SJCRH30 (cell line): ENCODE measurements at regions not wholly inside any gene's neighbourhood (a gene's known extent, or its start where the extent isn't known, plus 50 kb on each side); places are given as distances from the start of the nearest gene placed in this dataset.
"Not testable (repeated sequence)": the region's sequence is repeated elsewhere in the genome, so short reads cannot be mapped to it uniquely, and the experiment has no call there.

Experiments
- DNase-seq, 2 experiments: peaks; one replicate each; pipeline ENCODE4 v3.0.0-alpha.2; 2015 to 2020
- H3K27ac ChIP-seq: fragments of 250-450 bp; sonication (Bioruptor Pico); 2 replicates; pipeline ENCODE4 v1.5.1; 2020; ENCODE audit warnings: mild to moderate bottlenecking, moderate library complexity
- H3K27me3 ChIP-seq: fragments of 250-450 bp; sonication (Bioruptor Pico); 2 replicates; pipeline ENCODE4 v1.5.1; 2020; ENCODE audit warnings: mild to moderate bottlenecking, moderate library complexity
- H3K36me3 ChIP-seq: fragments of 250-450 bp; sonication (Bioruptor Pico); 2 replicates; pipeline ENCODE4 v1.5.1; 2020; ENCODE audit warnings: mild to moderate bottlenecking, moderate library complexity
- H3K4me1 ChIP-seq: fragments of 250-450 bp; sonication (Bioruptor Pico); 2 replicates; pipeline ENCODE4 v1.5.1; 2020; ENCODE audit warnings: mild to moderate bottlenecking, moderate library complexity
- H3K4me3 ChIP-seq: fragments of 250-450 bp; sonication (Bioruptor Pico); 2 replicates; pipeline ENCODE4 v1.5.1; 2020; ENCODE audit warnings: mild to moderate bottlenecking, moderate library complexity
- H3K9me3 ChIP-seq: fragments of 250-450 bp; sonication (Bioruptor Pico); replicated peaks from 2 replicates; pipeline ENCODE4 v1.5.1; 2020; ENCODE audit warnings: mild to moderate bottlenecking, moderate library complexity

GRCh38 chr6:2579241-2579761, 171.4 kb downstream of the MYLK4 start:
- H3K36me3 ChIP-seq: no peaks in the 10 kb centered on the region
- no peak for DNase-seq
- H3K4me3 ChIP-seq: no peak overlapping the region
- no peaks in the 10 kb centered on the region for H3K9me3 ChIP-seq
- no peaks in the 10 kb centered on the region for H3K27me3 ChIP-seq
- H3K27ac ChIP-seq: no peak overlapping the region
- peaks cover 16% of the 10 kb centered on the region for H3K4me1 ChIP-seq

- Histone ChIP-seq H3K27me3 (no peaks in the 10 kb centered on the region), H3K9me3 (no peaks in the 10 kb centered on the region), H3K36me3 (no peaks in the 10 kb centered on the region), H3K27ac (no peak overlapping the region), H3K4me3 (no peak overlapping the region), H3K4me1 (peaks cover 16% of the 10 kb centered on the region)
- DNase-seq: no peak
Observed at GRCh38 chr6:2578767-2579166, 172.0 kb downstream of the MYLK4 start.

GRCh38 chr6:2576499-2576898, 174.2 kb downstream of the MYLK4 start:
- no peaks in the 10 kb centered on the region for H3K36me3 ChIP-seq
- H3K4me1 ChIP-seq: peaks cover 8% of the 10 kb centered on the region

GRCh38 chr6:2575236-2575635, 175.5 kb downstream of the MYLK4 start:
- Histone ChIP-seq H3K36me3 (no peaks in the 10 kb centered on the region), H3K4me1 (no peaks in the 10 kb centered on the region), H3K27ac (no peak overlapping the region), H3K9me3 (no peaks in the 10 kb centered on the region), H3K4me3 (no peak overlapping the region), H3K27me3 (no peaks in the 10 kb centered on the region)
- DNase-seq: no peak

More at GRCh38 chr6:2576499-2576898, 174.2 kb downstream of the MYLK4 start:
- no peak for DNase-seq
- no peaks in the 10 kb centered on the region for H3K27me3 ChIP-seq
- H3K9me3 ChIP-seq: no peaks in the 10 kb centered on the region
- H3K4me3 ChIP-seq: no peak overlapping the region
- no peak overlapping the region for H3K27ac ChIP-seq

GRCh38 chr6:2569420-2569819, 181.3 kb downstream of the MYLK4 start:
- not testable (repeated sequence) for H3K27me3 ChIP-seq, H3K4me3 ChIP-seq, H3K36me3 ChIP-seq, DNase-seq, H3K9me3 ChIP-seq, H3K4me1 ChIP-seq, H3K27ac ChIP-seq

GRCh38 chr6:2566048-2566447, 184.7 kb downstream of the MYLK4 start:
- H3K36me3 ChIP-seq: no peaks in the 10 kb centered on the region
- H3K27ac ChIP-seq: no peak overlapping the region
- no peak for DNase-seq
- no peaks in the 10 kb centered on the region for H3K27me3 ChIP-seq
- peaks cover 17% of the 10 kb centered on the region for H3K4me1 ChIP-seq
- H3K9me3 ChIP-seq: no peaks in the 10 kb centered on the region
- no peak overlapping the region for H3K4me3 ChIP-seq

GRCh38 chr6:2565499-2565898, 185.2 kb downstream of the MYLK4 start:
- no peak overlapping the region for H3K27ac ChIP-seq
- H3K4me3 ChIP-seq: no peak overlapping the region
- DNase-seq: no peak
- peaks cover 17% of the 10 kb centered on the region for H3K4me1 ChIP-seq
- H3K27me3 ChIP-seq: no peaks in the 10 kb centered on the region
- no peaks in the 10 kb centered on the region for H3K36me3 ChIP-seq
- no peaks in the 10 kb centered on the region for H3K9me3 ChIP-seq

- no peak overlapping the region; the same call in 1 of the 2 replicates for H3K27ac ChIP-seq
Observed at GRCh38 chr6:2563635-2564034, 187.1 kb downstream of the MYLK4 start.

GRCh38 chr6:2562721-2563451, 187.8 kb downstream of the MYLK4 start:
- no peaks in the 10 kb centered on the region for H3K36me3 ChIP-seq
- no peak overlapping the region for H3K4me3 ChIP-seq
- no peaks in the 10 kb centered on the region for H3K27me3 ChIP-seq
- no peaks in the 10 kb centered on the region for H3K9me3 ChIP-seq
- no peak overlapping the region; the same call in 1 of the 2 replicates for H3K27ac ChIP-seq
- peak; percentile 68 to 73 for DNase-seq
- peaks cover 19% of the 10 kb centered on the region for H3K4me1 ChIP-seq

More at GRCh38 chr6:2563635-2564034, 187.1 kb downstream of the MYLK4 start:
- H3K4me1 ChIP-seq: peaks cover 19% of the 10 kb centered on the region
- peak in 1 of 2 experiments; percentile 36 for DNase-seq
- H3K4me3 ChIP-seq: no peak overlapping the region
- no peaks in the 10 kb centered on the region for H3K27me3 ChIP-seq
- no peaks in the 10 kb centered on the region for H3K9me3 ChIP-seq
- no peaks in the 10 kb centered on the region for H3K36me3 ChIP-seq

GRCh38 chr6:2560917-2561698, 189.6 kb downstream of the MYLK4 start:
- H3K27me3 ChIP-seq: no peaks in the 10 kb centered on the region
- no peak for DNase-seq

GRCh38 chr6:2560140-2560818, 190.4 kb downstream of the MYLK4 start:
- DNase-seq: no peak

More at GRCh38 chr6:2560917-2561698, 189.6 kb downstream of the MYLK4 start:
- Histone ChIP-seq H3K27ac (no peak overlapping the region), H3K9me3 (no peaks in the 10 kb centered on the region), H3K4me1 (peaks cover 19% of the 10 kb centered on the region), H3K4me3 (no peak overlapping the region), H3K36me3 (no peaks in the 10 kb centered on the region)

GRCh38 chr6:2558861-2559801, 191.6 kb downstream of the MYLK4 start:
- Histone ChIP-seq H3K27me3 (no peaks in the 10 kb centered on the region), H3K36me3 (no peaks in the 10 kb centered on the region), H3K9me3 (no peaks in the 10 kb centered on the region), H3K4me3 (no peak overlapping the region; the same call in 1 of the 2 replicates), H3K4me1 (peaks cover 19% of the 10 kb centered on the region), H3K27ac (peak overlapping the region; percentile 9; the same call in 1 of the 2 replicates)
- DNase-seq: peak; percentile 64 to 68

More at GRCh38 chr6:2560140-2560818, 190.4 kb downstream of the MYLK4 start:
- Histone ChIP-seq H3K4me3 (no peak overlapping the region), H3K36me3 (no peaks in the 10 kb centered on the region), H3K4me1 (peaks cover 19% of the 10 kb centered on the region), H3K27ac (no peak overlapping the region), H3K9me3 (no peaks in the 10 kb centered on the region), H3K27me3 (no peaks in the 10 kb centered on the region)

- H3K4me1 ChIP-seq: peaks cover 15% of the 10 kb centered on the region
- no peaks in the 10 kb centered on the region for H3K27me3 ChIP-seq
- no peaks in the 10 kb centered on the region for H3K9me3 ChIP-seq
- H3K27ac ChIP-seq: peak overlapping the region; percentile 9; the same call in 1 of the 2 replicates
- H3K4me3 ChIP-seq: no peak overlapping the region
- no peaks in the 10 kb centered on the region for H3K36me3 ChIP-seq
- DNase-seq: peak; percentile 24 to 33
Observed at GRCh38 chr6:2558098-2558680, 192.5 kb downstream of the MYLK4 start.
